Spleen (tissue), 11 donors: ENCODE measurements at regions not wholly inside any gene's neighbourhood (a gene's known extent, or its start where the extent isn't known, plus 50 kb on each side); places are given as distances from the start of the nearest gene placed in this dataset.
"Not testable (repeated sequence)": the region's sequence is repeated elsewhere in the genome, so short reads cannot be mapped to it uniquely, and the experiment has no call there.

Experiments
- DNase-seq: peaks from one replicate; pipeline ENCODE4 v3.0.0-alpha.2; 2020
- H3K27ac ChIP-seq, 8 donors: fragments of 200-600 bp; sonication (generic) in 7 of 8; 1 replicate in 4 of 8; 2 replicates in 4 of 8; pipeline versions ENCODE4 v1.5.0 to v1.8.0; 2016 to 2021; ENCODE audit warnings: inconsistent platforms in 4 of 8, mild to moderate bottlenecking in 4 of 8, moderate library complexity in 1 of 8
- H3K27me3 ChIP-seq, 7 donors: fragments of 200-600 bp; sonication (generic) in 6 of 7; replicated peaks in 1 of 7; 1 replicate in 4 of 7; 2 replicates in 3 of 7; pipeline versions ENCODE4 v1.5.0 to v1.8.0; 2016 to 2021; ENCODE audit warnings: inconsistent platforms in 3 of 7, mild to moderate bottlenecking in 1 of 7
- H3K36me3 ChIP-seq, 6 donors: fragments of 200-600 bp; sonication (generic) in 5 of 6; 1 replicate in 4 of 6; 2 replicates in 2 of 6; pipeline versions ENCODE4 v1.5.0 to v1.8.0; 2016 to 2021; ENCODE audit warnings: inconsistent platforms in 2 of 6
- H3K4me1 ChIP-seq, 6 donors: fragments of 200-600 bp; sonication (generic) in 5 of 6; 1 replicate in 3 of 6; 2 replicates in 3 of 6; pipeline versions ENCODE4 v1.5.0 to v1.8.0; 2016 to 2021; ENCODE audit warnings: inconsistent platforms in 3 of 6
- H3K4me3 ChIP-seq, 8 donors: fragments of 200-600 bp; sonication (generic) in 7 of 8; 1 replicate in 4 of 8; 2 replicates in 4 of 8; pipeline versions ENCODE4 v1.5.0 to v1.8.0; 2016 to 2021; ENCODE audit warnings: inconsistent platforms in 4 of 8, mild to moderate bottlenecking in 4 of 8, moderate library complexity in 2 of 8
- H3K9me3 ChIP-seq, 8 donors: fragments of 200-600 bp; sonication (generic) in 7 of 8; 1 replicate in 4 of 8; 2 replicates in 4 of 8; pipeline versions ENCODE4 v1.5.0 to v1.8.0; 2016 to 2021; ENCODE audit warnings: inconsistent platforms in 4 of 8
- POLR2A ChIP-seq, 3 donors: fragments of 450-650 bp; IDR thresholded peaks; one replicate each; pipeline ENCODE4 v1.5.1; 2017; ENCODE audit warnings: antibody characterized with exemption in 3 of 3, mild to moderate bottlenecking in 1 of 3
- POLR2AphosphoS5 ChIP-seq, 3 donors: sonication (generic); formaldehyde crosslinking; IDR thresholded peaks; one replicate each; pipeline ENCODE4 v1.5.1; 2017; ENCODE audit warnings: antibody characterized with exemption in 3 of 3
- WGBS, 5 donors: extraction: QIAGEN DNeasy Blood & Tissue Kit in 3 of 5; methylation state at CpG; one replicate each; pipeline versions ENCODE4 v1.1.5 to v1.1.7; 2013 to 2018; 5-methylcytosine and 5-hydroxymethylcytosine counted together
- intact Hi-C: fragments of 100-400 bp; cut with DNase I; formaldehyde crosslinking; loops from one replicate; pipeline ENCODE4 v1.15.0; 2023; ENCODE audit warnings: low total_unique reads
- TF ChIP-seq, protein P1 (sequence below), 11 experiments: fragments of 200-600 bp in 7 of 11; fragments of 450-650 bp in 4 of 11; sonication (generic) in 4 of 11; IDR thresholded peaks in 8 of 11; conservative IDR thresholded peaks in 3 of 11; 1 replicate in 7 of 11; 2 replicates in 4 of 11; pipeline versions ENCODE4 v1.4.0 to v1.8.0; 2016 to 2021; ENCODE audit warnings: antibody characterized with exemption in 11 of 11, inconsistent platforms in 4 of 11, mild to moderate bottlenecking in 1 of 11
- donor health status: healthy with polysubstance abuse.
- donor health status: DM: no; HTN: no; CAD: no; lungs with moderate emphysema.
- donor health status: DM: no; HTN: no; CAD: no.
- donor health status: Bipolar disorder and iron deficiency.
- donor health status: healthy.
- donor health status: DM: no; HTN: no; CAD: no.
- donor health status: DM: yes; HTN: yes; CAD: no.

DNA sequence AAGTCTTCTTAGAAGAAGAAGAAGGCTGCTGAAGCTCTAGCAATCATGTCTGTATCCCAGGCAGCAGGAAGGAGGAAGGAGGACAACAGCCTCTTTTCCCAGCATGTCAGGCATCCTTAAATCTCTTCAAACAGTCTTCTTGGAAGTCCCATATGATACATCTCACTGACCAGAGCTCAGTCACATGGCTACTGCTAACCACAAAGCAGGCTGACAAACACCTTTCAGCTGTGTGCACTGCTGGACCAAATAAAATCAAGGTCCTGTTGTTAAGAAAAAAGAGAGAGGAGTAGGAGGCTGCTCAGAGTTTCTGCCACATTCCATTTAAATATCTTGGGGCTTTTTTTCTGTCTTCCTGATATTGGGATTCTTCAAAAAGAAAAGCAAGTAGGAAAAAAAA is 203.4 kb upstream of the PELI2 start:
- H3K27me3 ChIP-seq: no peaks in the 10 kb centered on the region
- no peaks in the 10 kb centered on the region for H3K36me3 ChIP-seq
- H3K27ac ChIP-seq: no peak overlapping the region
- TF ChIP-seq POLR2AphosphoS5 (IDR thresholded peaks at IDR 0.05): no peak
- TF ChIP-seq POLR2A (IDR thresholded peaks at IDR 0.05): no peak
- TF ChIP-seq, protein P1, sequence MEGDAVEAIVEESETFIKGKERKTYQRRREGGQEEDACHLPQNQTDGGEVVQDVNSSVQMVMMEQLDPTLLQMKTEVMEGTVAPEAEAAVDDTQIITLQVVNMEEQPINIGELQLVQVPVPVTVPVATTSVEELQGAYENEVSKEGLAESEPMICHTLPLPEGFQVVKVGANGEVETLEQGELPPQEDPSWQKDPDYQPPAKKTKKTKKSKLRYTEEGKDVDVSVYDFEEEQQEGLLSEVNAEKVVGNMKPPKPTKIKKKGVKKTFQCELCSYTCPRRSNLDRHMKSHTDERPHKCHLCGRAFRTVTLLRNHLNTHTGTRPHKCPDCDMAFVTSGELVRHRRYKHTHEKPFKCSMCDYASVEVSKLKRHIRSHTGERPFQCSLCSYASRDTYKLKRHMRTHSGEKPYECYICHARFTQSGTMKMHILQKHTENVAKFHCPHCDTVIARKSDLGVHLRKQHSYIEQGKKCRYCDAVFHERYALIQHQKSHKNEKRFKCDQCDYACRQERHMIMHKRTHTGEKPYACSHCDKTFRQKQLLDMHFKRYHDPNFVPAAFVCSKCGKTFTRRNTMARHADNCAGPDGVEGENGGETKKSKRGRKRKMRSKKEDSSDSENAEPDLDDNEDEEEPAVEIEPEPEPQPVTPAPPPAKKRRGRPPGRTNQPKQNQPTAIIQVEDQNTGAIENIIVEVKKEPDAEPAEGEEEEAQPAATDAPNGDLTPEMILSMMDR (IDR thresholded peaks at IDR 0.05 in 8 of 11, conservative IDR thresholded peaks at IDR 0.05 in 3 of 11): no peak
- H3K4me3 ChIP-seq: no peak overlapping the region
- H3K9me3 ChIP-seq: peaks cover 0 to 5% (median 0%) of the 10 kb centered on the region in 8 donors
- intact Hi-C loops: no loop called here
- DNase-seq: no peak
- no peaks in the 10 kb centered on the region for H3K4me1 ChIP-seq

DNA sequence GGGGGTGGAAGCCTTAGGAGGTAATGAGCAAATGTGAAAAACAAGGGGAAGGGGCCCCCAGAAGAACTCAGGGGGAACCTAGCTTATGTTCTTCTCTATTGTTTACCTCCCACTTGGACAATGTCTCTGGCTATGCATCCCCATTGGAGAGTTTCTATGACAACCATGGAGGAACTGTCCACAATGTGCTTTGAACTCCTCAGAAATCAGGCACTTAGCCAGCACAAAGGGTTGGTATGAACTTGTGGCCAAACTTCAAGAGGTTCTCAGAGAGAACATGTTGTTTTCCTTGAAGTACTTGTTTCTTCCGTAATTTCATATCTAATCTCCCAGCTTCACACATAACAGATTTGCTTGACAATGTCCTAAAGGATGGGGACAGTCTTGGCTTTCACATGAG is 202.8 kb upstream of the PELI2 start:
- H3K4me3 ChIP-seq: no peak overlapping the region
- H3K36me3 ChIP-seq: no peaks in the 10 kb centered on the region
- H3K27me3 ChIP-seq: no peaks in the 10 kb centered on the region
- H3K9me3 ChIP-seq: peaks cover 0 to 5% (median 0%) of the 10 kb centered on the region in 8 donors
- WGBS, 5 donors: 62 to 90% (median 79%) methylated on average over 1 of the region's 1 CpG
- no peak overlapping the region for H3K27ac ChIP-seq
- intact Hi-C loops: no loop called here
- H3K4me1 ChIP-seq: no peaks in the 10 kb centered on the region
- TF ChIP-seq POLR2A (IDR thresholded peaks at IDR 0.05): no peak
- TF ChIP-seq, protein P1 (IDR thresholded peaks at IDR 0.05 in 8 of 11, conservative IDR thresholded peaks at IDR 0.05 in 3 of 11): no peak
- TF ChIP-seq POLR2AphosphoS5 (IDR thresholded peaks at IDR 0.05): no peak
- no peak for DNase-seq

DNA sequence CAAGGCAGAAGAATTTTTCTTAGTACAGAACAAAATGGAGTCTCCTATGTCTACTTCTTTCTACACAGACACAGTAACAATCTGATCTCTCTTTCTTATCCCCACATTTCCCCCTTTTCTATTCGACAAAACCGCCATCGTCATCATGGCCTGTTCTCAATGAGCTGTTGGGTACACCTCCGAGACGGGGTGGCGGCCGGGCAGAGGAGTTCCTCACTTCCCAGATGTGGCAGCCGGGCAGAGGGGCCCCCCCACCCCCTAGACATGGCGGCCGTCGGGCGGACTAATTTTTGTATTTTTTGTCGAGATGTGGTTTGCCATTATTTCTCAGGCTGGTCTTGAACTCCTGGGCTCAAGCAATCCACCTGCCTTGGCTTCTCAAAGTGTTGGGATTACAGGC is 198.4 kb upstream of the PELI2 start:
- H3K4me3 ChIP-seq, H3K27ac ChIP-seq, DNase-seq, H3K27me3 ChIP-seq, intact Hi-C loops, H3K9me3 ChIP-seq, H3K36me3 ChIP-seq, H3K4me1 ChIP-seq: not testable (repeated sequence)
- WGBS, 5 donors: 88 to 97% (median 93%) methylated on average over 13 of the region's 13 CpGs

DNA sequence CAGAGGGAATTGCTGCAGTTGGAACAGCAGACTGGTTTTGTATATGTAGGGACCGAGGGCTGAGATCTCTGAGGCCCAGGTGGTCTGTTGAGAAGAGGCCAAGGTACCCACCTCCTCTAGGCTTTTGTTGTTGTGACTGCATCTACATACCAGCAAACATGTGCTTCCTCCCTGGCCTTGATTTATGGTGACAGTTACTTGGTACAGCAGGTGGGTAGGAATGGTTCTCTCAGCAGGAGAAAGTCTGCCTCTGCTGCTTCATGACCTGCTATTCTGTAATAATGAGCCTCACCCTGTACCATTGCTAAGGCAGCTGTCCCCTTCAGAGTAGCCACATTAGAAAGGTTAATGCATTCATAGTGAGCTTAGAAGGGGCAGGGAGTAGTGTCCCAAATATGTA is 196.7 kb upstream of the PELI2 start:
- no peak for DNase-seq
- Histone ChIP-seq H3K4me1 (peaks cover 0 to 4% (median 0%) of the 10 kb centered on the region in 6 donors), H3K36me3 (no peaks in the 10 kb centered on the region), H3K4me3 (no peak overlapping the region), H3K9me3 (peaks cover 0 to 1% (median 0%) of the 10 kb centered on the region in 8 donors), H3K27me3 (no peaks in the 10 kb centered on the region), H3K27ac (no peak overlapping the region)
- WGBS, 5 donors: 14 to 63% (median 20%) methylated on average over 1 of the region's 1 CpG
- intact Hi-C loops: no loop called here
- TF ChIP-seq, protein P1 (IDR thresholded peaks at IDR 0.05 in 8 of 11, conservative IDR thresholded peaks at IDR 0.05 in 3 of 11): no peak
- no peak for TF ChIP-seq POLR2A (IDR thresholded peaks at IDR 0.05)
- TF ChIP-seq POLR2AphosphoS5 (IDR thresholded peaks at IDR 0.05): no peak

DNA sequence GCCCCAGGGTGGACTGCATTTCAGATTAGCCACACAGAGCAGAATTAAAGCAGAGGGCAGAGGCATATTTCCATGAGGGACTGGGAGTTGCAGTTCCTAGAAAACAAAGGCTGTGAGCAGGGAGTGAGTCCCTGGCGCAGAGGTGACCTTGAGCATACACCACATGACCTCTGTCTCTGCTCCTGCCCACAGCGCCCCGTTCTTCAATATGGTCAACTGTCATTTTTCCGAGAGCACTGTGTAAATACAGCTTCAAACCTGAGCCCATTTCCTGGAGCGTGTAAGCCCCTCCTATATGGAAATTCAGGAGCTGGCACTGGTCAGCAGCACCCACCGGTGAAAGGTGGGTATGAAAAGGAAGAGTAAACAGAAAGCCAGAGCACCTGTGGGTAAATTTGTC is 192.2 kb upstream of the PELI2 start:
- no peaks in the 10 kb centered on the region for H3K9me3 ChIP-seq
- TF ChIP-seq, protein P1 (IDR thresholded peaks at IDR 0.05 in 8 of 11, conservative IDR thresholded peaks at IDR 0.05 in 3 of 11): peak in 1 of 11 experiments; percentile 8
- TF ChIP-seq POLR2A (IDR thresholded peaks at IDR 0.05): no peak
- 71 to 88% (median 77%) methylated on average over 5 to 6 of the region's 6 CpGs for WGBS, 5 donors
- H3K4me1 ChIP-seq: peaks cover 0 to 7% (median 0%) of the 10 kb centered on the region in 6 donors
- H3K36me3 ChIP-seq: no peaks in the 10 kb centered on the region
- no peaks in the 10 kb centered on the region for H3K27me3 ChIP-seq
- intact Hi-C loops: no loop called here
- peak overlapping the region in 3 of 8 donors; percentile 9 to 37 (median 12) for H3K27ac ChIP-seq
- no peak for DNase-seq
- H3K4me3 ChIP-seq: no peak overlapping the region
